Fibroblast of lung (primary cell): ENCODE measurements at regions not wholly inside any gene's neighbourhood (a gene's known extent, or its start where the extent isn't known, plus 50 kb on each side); places are given as distances from the start of the nearest gene placed in this dataset.

Source experiments
- CTCF ChIP-seq, 2 donors: IDR thresholded peaks in 1 of 2; conservative IDR thresholded peaks in 1 of 2; 1 replicate in 1 of 2; 2 replicates in 1 of 2; pipeline ENCODE4 v1.5.1; 2011 to 2012; ENCODE audit warnings: low read length in 2 of 2, control low read depth in 1 of 2, inconsistent platforms in 1 of 2, low read depth in 1 of 2, mild to moderate bottlenecking in 1 of 2
- EZH2 ChIP-seq: IDR thresholded peaks from 2 replicates; pipeline ENCODE4 v1.5.1; 2012; ENCODE audit warnings: low read length, control low read depth, mild to moderate bottlenecking; ENCODE audit errors: missing control alignments

GRCh38 chr13:88104576-88104975, 433.4 kb downstream of the SLITRK5 start:
- TF ChIP-seq EZH2: no peak
- no peak for TF ChIP-seq CTCF (conservative IDR thresholded peaks at IDR 0.05 in 1 of 2, IDR thresholded peaks at IDR 0.05 in 1 of 2; ENCODE audit: low read depth in 1 of 2, low read length in 2 of 2)
